ENCODE measurements at regions not wholly inside any gene's neighbourhood (a gene's known extent, or its start where the extent isn't known, plus 50 kb on each side); places are given as distances from the start of the nearest gene placed in this dataset.
"Not testable (repeated sequence)": the region's sequence is repeated elsewhere in the genome, so short reads cannot be mapped to it uniquely, and the experiment has no call there.

DNA sequence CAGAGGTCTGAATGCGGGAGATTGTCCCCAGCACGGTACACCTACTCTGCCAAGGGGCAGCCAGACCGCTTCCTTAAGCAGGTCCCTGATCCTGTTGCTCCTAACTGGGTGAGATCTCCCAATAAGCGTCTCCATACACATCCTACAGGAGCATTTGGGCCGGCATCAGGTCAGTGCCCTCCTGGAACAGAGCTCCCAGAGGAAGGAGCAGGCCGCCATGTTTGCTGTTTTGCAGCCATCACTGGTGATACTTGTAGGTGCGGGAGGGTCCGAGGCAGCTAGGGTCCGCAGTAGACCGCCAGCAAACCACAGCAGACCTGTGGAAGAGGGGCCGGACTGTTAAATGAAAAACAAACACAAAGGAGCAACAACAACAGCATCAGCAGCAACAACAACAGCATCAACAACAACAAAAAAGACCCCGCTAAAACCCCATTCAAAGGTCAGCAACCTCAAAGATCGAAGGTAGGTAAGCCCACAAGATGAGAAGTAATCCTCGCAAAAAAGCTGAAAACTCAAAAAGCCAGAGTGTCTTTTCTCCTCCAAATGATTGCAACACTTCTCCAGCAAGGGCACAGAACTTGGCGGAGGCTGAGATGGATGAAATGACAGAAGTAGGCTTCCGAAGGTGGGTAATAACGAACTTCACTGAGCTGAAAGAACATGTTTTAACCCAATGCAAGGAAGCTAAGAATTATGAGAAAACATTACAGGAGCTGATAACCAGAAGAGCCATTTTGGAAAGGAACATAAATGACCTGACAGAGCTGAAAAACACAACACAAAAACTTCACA, 79.0 kb upstream of the CDH7 start:
- DNase-seq: no peak

- not testable (repeated sequence) for DNase-seq
Measured at GRCh38 chr18:65670145-65670544, 80.7 kb upstream of the CDH7 start.

DNA sequence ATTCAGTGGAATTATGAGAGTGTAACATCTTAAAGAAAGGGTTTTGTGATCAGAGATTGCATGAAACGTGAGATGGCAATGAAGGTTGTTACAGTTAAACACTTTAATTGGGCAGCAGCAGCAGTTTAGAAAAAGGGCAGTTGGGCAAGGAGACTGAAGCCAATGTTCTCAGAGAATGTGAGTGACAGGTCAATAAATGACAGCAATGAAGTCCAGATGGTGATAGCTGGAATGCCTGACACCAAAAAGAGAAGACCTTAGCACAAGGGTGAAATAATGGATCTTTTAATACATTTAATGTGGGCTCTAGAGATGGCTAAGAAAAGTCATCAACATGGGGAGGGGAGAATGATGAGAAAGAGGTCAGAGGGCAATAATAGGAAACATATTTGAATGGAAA, 89.4 kb upstream of the CDH7 start:
- no peak for DNase-seq

DNA sequence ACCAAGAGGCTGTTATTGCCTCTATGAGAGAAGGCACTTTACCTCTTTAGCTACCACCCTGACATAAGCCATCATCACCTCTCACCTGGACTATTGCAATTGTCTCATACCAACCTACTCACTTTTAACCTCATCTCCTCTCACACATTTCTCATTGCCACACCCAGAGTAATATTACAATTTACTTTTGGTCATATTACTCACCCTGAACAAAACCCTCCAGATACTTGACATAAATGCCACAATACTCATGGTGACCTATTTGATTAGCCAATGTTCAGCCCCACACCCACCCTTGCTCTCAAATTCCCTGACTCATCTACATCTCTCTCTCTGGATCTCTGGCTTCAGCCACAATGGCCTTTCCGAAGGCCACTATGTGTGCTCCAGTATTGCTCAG, 90.9 kb upstream of the CDH7 start:
- no peak for DNase-seq

DNA sequence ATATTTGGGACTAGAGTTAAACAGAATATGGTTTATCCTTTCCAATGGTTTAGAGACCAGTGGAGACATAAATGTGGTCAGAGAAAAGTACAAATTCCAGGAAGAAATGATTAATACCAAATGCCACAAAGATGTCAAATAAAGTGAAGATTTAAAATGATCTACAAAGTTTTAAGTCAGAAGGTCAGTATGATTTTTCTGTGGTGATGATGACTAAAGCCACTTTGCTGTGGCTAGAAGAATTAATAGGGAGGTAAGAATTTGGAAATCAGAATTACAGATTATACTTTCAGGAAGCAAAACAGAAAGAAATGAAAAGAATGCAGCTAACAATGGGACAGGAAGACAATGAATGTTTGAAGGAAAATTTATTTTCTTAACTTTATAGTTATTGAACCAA, 91.5 kb upstream of the CDH7 start:
- no peak for DNase-seq

- DNase-seq: no peak
Measured at GRCh38 chr18:65651192-65651591, 99.6 kb upstream of the CDH7 start.

- DNase-seq: no peak
Measured at GRCh38 chr18:65632236-65632635, 118.6 kb upstream of the CDH7 start.

DNA sequence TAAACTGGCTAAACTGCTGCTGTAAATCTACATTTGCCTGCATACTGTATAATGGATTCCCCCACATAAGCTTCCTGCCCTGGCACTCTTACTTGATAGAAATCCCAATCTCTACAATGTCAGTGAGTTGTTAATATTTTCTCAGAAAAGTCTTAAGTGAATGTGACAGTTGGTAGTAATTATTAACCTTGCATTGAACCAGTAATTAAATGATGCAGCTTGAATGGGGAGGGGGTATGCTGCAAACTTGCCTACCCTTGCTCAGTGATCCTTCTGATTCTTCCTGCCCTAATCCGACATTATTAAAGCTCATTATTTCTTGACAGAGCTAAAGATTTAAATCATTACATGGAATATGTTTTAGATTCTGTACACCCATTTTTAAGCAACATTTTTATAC, 119.0 kb upstream of the CDH7 start:
- no peak for DNase-seq

DNA sequence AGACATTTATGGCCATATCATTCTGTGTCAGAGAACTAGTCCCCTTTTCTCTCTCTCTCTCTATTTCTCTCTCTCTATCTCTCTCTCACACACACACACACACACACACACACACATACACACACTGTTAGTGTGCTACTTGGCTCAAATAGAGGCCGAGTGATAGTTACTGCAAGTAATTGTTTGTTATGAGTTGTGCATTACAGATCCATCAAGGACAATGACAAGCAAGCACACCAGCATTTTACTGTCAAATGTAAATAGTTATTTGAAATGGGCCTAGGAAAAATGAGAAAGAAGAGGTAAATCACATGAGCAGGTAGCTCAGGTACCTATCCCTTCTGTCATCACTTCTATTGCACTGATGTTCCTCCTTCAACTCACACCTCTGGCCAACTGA, 122.4 kb upstream of the CDH7 start:
- DNase-seq: no peak

GRCh38 chr18:65623676-65624075, 127.1 kb upstream of the CDH7 start:
- no peak for DNase-seq

- DNase-seq: no peak
Measured at GRCh38 chr18:65622436-65622835, 128.4 kb upstream of the CDH7 start.

- DNase-seq: no peak
Measured at GRCh38 chr18:65620076-65620696, 130.6 kb upstream of the CDH7 start.

DNA sequence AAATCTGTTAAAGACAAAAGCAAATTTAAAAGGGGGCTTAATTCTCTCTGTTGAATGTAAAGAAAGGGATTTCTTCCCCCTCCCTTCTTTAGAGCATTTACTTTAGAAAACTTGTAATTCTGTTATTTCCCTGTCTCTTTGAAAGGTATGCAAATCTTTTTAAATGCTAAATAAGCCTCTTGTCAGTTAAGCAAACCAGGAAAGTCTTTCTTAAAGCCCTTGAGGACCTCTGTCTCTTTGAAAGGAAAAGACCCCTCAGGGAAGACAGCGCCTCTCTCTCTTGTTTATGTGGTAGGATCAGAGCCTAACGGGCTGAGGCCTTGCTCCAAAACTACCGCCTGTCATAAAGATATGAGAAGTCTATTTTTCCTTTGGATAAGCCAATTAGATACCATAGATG, 139.9 kb upstream of the CDH7 start:
- DNase-seq: no peak

GRCh38 chr18:65608471-65608870, 142.3 kb upstream of the CDH7 start:
- no peak for DNase-seq

DNA sequence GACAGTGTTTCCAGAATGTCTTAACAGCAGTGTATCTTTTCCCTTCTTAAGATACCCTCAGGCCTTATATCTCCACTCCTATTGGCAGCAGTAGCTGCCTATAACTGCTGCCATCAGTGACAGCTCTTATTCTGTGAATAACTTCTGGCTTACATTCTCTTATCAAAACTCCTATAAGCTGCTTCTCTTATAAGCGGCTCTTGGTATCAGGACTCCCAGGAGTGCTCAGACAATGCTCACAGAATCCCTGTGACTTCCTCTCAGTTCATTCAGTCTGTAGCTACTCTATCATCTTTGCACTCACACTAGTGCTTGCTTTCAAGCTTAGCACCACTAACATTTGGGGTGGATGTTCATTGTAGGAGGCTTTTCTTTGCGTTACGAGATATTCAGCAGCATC, 143.7 kb upstream of the CDH7 start:
- DNase-seq: no peak

DNA sequence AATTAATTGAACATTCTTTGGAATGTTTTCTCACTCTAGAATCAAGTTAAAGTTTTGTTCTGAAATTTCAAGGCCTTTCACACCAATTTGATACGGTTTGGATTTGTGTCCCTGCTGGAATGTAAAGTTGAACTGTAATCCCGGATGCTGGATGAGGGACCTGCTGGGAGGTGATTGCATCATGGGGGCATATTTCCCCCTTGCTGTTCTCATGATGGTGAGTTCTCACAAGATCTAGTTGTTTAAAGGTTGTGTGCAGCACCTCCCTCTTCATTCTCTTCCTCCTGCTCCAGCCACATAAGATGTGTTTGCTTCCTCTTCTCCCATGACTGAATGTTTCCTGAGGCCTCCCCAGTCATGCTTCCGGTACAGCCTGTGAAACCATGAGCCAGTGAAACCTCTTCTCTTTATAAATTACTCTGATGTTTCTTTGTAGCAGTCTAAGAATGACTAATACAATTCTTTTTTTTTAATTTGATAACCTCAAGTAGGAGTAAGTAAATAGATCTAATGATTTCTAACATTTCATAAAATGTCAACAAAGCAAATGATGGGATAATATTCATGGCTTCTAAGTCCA, 144.2 kb upstream of the CDH7 start:
- DNase-seq: no peak

DNA sequence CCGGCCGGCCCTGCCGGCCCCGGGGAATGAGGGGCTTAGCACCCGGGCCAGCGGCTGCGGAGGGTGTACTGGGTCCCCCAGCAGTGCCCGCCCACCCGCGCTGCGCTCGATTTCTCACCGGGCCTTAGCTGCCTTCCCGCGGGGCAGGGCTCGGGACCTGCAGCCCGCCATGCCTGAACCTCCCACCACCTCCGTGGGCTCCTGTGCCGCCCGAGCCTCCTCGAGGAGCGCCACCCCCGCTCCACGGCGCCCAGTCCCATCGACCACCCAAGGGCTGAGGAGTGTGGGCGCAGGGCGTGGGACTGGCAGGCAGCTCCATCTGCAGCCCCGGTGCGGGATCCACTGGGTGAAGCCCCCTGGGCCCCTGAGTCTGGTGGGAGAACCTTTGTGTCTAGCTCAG, 145.5 kb upstream of the CDH7 start:
- not testable (repeated sequence) for DNase-seq

DNA sequence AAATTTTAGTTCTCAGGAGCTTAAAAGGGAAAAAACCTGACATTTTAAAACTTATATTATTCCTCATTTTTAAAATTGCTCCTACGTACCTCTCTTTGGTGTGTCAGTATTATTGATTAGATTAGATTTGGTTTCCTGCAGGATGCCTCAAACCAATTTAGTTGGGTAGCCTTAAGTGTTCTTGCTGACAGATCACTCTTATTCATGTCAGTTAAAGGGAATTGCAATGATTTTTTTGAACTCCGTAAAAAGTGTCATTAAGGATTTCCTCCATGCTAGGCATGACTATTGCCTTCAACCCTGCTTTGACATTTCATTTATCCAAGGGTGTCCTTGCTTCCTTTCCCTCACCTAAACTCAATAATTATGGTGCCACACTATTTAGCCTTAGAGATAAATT, 149.0 kb upstream of the CDH7 start:
- DNase-seq: no peak

GRCh38 chr18:65592435-65592834, 158.4 kb upstream of the CDH7 start:
- DNase-seq: no peak

GRCh38 chr18:65587491-65587890, 163.3 kb upstream of the CDH7 start:
- DNase-seq: no peak

GRCh38 chr18:65582094-65582493, 168.7 kb upstream of the CDH7 start:
- not testable (repeated sequence) for DNase-seq

GRCh38 chr18:65568866-65569265, 181.9 kb upstream of the CDH7 start:
- no peak for DNase-seq

- peak; percentile 16 for DNase-seq
Measured at GRCh38 chr18:65567372-65567771, 183.4 kb upstream of the CDH7 start.

- no peak for DNase-seq
Measured at GRCh38 chr18:65548316-65548715, 202.5 kb upstream of the CDH7 start.

DNA sequence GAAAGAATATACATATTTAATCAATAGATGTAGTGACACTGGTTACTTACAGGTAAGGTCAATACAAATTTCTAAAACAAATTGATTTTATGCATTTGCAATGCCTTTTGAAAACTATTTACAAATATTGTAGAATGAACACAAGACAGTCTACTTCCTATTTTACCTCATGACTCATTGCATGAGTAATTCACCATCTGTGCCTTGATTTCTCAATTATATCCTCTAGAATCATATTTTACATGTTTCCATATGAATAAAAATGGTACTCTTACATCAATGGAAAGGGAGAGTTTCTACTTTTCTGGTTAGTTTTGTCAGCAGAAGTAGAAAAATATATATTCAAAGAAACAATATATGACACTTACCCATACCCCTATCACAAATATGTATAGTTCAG, 203.8 kb upstream of the CDH7 start:
- DNase-seq: no peak
